Keratinocyte (primary cell): ENCODE measurements at regions not wholly inside any gene's neighbourhood (a gene's known extent, or its start where the extent isn't known, plus 50 kb on each side); places are given as distances from the start of the nearest gene placed in this dataset.

Experiments used
- DNase-seq: peaks from one replicate; pipeline ENCODE4 v3.0.0-alpha.2; 2011; ENCODE audit warnings: low read depth, missing footprints, low spot score
- FAIRE-seq: peaks from 2 replicates; lab custom pipeline; 2011; peaks lifted over from hg19 to GRCh38; lab: Jason Lieb, UNC
- H2AFZ ChIP-seq: 2 replicates; pipeline ENCODE4 v1.6.0; 2012; ENCODE audit warnings: low read length, control low read depth, inconsistent platforms; ENCODE audit not compliant: control insufficient read depth
- H3K27ac ChIP-seq: 2 replicates; pipeline ENCODE4 v1.5.1; 2011; ENCODE audit warnings: low read length; ENCODE audit not compliant: control insufficient read depth, insufficient read depth
- H3K27me3 ChIP-seq: 3 replicates; pipeline ENCODE4 v1.6.0; 2011; ENCODE audit warnings: low read length; ENCODE audit not compliant: control insufficient read depth, insufficient read depth; ENCODE audit errors: extremely low read depth
- H3K36me3 ChIP-seq, 2 experiments: 2 replicates in 1 of 2; 3 replicates in 1 of 2; pipeline ENCODE4 v1.5.1; 2011; ENCODE audit warnings: low read length in 2 of 2, mild to moderate bottlenecking in 1 of 2; ENCODE audit not compliant: control insufficient read depth in 2 of 2, insufficient read depth in 2 of 2; ENCODE audit errors: extremely low read depth in 1 of 2
- H3K4me1 ChIP-seq: 3 replicates; pipeline ENCODE4 v1.5.1; 2011; ENCODE audit warnings: low read length; ENCODE audit not compliant: control insufficient read depth, insufficient read depth; ENCODE audit errors: extremely low read depth
- H3K4me2 ChIP-seq: 3 replicates; pipeline ENCODE4 v1.6.0; 2011; ENCODE audit warnings: low read depth, low read length; ENCODE audit not compliant: control insufficient read depth, insufficient read depth; ENCODE audit errors: extremely low read depth
- H3K4me3 ChIP-seq, 3 experiments: fragments of 200-600 bp in 1 of 3; sonication (generic) in 1 of 3; 2 replicates in 2 of 3; 3 replicates in 1 of 3; pipeline ENCODE4 v1.5.1; 2011 to 2016; ENCODE audit warnings: low read length in 3 of 3, mild to moderate bottlenecking in 3 of 3, control low read depth in 2 of 3, inconsistent platforms in 1 of 3, low read depth in 1 of 3, mixed read lengths in 1 of 3, mixed run types in 1 of 3, moderate library complexity in 1 of 3; ENCODE audit not compliant: control insufficient read depth in 2 of 3, insufficient read depth in 2 of 3; ENCODE audit errors: extremely low read depth in 1 of 3
- H3K79me2 ChIP-seq: 2 replicates; pipeline ENCODE4 v1.6.0; 2012; ENCODE audit warnings: low read length; ENCODE audit not compliant: control insufficient read depth, insufficient read depth
- H3K9ac ChIP-seq: 3 replicates; pipeline ENCODE4 v1.6.0; 2011; ENCODE audit warnings: low read length; ENCODE audit not compliant: control insufficient read depth, insufficient read depth; ENCODE audit errors: extremely low read depth
- H3K9me1 ChIP-seq: 3 replicates; pipeline ENCODE4 v1.6.0; 2011; ENCODE audit warnings: low read length; ENCODE audit not compliant: control insufficient read depth, insufficient read depth; ENCODE audit errors: extremely low read depth
- H3K9me3 ChIP-seq: 2 replicates; pipeline ENCODE4 v1.5.1; 2012; ENCODE audit warnings: low read depth, low read length; ENCODE audit not compliant: control insufficient read depth
- H4K20me1 ChIP-seq: 3 replicates; pipeline ENCODE4 v1.6.0; 2011; ENCODE audit warnings: low read length; ENCODE audit not compliant: control insufficient read depth, insufficient read depth; ENCODE audit errors: extremely low read depth
- EZH2 ChIP-seq: IDR thresholded peaks from one replicate; pipeline ENCODE4 v1.6.1; 2012; ENCODE audit warnings: inconsistent platforms, mild to moderate bottlenecking, low read length, moderate library complexity
- dilution Hi-C: fragments of 300-500 bp; cut with MboI; formaldehyde crosslinking; loops from one replicate; pipeline ENCODE4 v1.7.0; 2020; ENCODE audit warnings: low sequenced_read_pairs; ENCODE audit not compliant: extremely low pct_ligation_motif_present
- TF ChIP-seq, protein P1 (sequence below), 3 experiments: IDR thresholded peaks in 1 of 3; conservative IDR thresholded peaks in 1 of 3; optimal IDR thresholded peaks in 1 of 3; 2 replicates in 2 of 3; 3 replicates in 1 of 3; pipeline versions ENCODE3 to v1.5.1; 2011; ENCODE audit warnings: low read length in 3 of 3, mild to moderate bottlenecking in 3 of 3, moderate library complexity in 2 of 3, control low read depth in 1 of 3, inconsistent platforms in 1 of 3; ENCODE audit not compliant: insufficient read depth in 2 of 3; ENCODE audit errors: extremely low read depth in 1 of 3

DNA sequence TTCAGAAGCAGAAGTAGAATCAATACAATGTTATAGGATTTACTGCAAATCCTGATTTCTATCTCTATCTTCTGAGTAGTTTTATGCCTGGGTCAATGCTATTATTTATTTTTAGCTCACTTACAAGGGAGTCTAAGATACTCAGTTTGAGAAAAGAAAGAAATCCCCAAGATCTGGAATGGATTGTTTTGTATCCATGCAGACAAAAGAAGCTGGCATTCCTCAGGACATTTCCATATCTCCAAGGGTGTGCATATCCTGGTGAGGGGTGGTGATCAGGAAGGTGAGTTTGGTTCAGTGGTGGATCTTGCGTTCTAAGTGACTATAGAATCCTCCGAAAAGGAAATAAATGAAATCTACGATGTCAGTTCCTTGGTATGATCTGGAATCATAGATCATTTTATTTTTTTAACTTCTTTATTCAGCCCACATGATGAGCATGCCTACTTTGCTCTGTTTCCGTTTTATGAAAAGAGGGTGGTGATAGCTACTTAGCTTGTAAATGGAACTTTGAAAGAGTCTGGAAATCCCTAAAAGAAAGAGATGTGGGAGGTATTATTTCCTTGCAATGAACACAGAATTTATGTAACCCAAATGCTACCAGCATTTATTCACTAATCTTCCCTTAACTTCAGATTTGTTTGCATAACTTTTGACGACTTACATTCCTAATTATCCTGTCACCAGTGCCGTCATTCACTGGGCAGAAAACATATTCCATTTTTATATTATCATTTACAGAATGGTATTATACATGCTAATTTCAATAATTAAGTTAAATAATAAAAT is 81.1 kb upstream of the RAPGEF2 start:
- Histone ChIP-seq H3K27ac (no peak overlapping the region), H3K9me1 (no peaks in the 10 kb centered on the region), H3K4me1 (no peaks in the 10 kb centered on the region), H3K9me3 (no peaks in the 10 kb centered on the region), H3K9ac (no peak overlapping the region), H3K36me3 (no peaks in the 10 kb centered on the region), H3K4me3 (no peak overlapping the region), H2AFZ (no peak overlapping the region), H3K79me2 (no peaks in the 10 kb centered on the region), H3K27me3 (no peaks in the 10 kb centered on the region), H3K4me2 (no peak overlapping the region), H4K20me1 (no peaks in the 10 kb centered on the region)
- DNase-seq, result no peak
- TF ChIP-seq, protein P1, sequence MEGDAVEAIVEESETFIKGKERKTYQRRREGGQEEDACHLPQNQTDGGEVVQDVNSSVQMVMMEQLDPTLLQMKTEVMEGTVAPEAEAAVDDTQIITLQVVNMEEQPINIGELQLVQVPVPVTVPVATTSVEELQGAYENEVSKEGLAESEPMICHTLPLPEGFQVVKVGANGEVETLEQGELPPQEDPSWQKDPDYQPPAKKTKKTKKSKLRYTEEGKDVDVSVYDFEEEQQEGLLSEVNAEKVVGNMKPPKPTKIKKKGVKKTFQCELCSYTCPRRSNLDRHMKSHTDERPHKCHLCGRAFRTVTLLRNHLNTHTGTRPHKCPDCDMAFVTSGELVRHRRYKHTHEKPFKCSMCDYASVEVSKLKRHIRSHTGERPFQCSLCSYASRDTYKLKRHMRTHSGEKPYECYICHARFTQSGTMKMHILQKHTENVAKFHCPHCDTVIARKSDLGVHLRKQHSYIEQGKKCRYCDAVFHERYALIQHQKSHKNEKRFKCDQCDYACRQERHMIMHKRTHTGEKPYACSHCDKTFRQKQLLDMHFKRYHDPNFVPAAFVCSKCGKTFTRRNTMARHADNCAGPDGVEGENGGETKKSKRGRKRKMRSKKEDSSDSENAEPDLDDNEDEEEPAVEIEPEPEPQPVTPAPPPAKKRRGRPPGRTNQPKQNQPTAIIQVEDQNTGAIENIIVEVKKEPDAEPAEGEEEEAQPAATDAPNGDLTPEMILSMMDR (optimal IDR thresholded peaks at IDR 0.05 in 1 of 3, IDR thresholded peaks at IDR 0.05 in 1 of 3, conservative IDR thresholded peaks at IDR 0.05 in 1 of 3; ENCODE audit: extremely low read depth in 1 of 3, insufficient read depth in 2 of 3, low read length in 3 of 3), result no peak
- TF ChIP-seq EZH2, result no peak
- FAIRE-seq, result no peak
- dilution Hi-C loops, result no loop called here

DNA sequence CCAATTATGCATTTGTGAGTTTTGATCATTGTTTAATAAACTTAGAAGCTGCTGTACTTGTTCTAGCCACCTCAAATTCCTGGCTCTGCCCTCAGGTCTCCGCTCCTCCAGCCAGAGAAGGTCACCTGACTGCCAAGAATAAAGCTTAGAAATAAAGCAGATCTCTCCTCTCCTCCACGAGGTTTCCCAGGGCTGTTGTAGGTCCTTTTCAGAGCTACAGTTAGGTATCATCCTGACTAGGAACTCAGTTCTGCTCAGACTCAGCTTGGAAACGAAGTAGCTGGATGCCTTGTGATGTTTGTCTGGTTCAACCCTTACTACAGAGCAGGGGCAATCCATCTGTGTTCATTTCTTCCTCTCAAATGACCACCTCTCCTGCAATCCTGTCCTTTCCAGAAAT is 79.1 kb upstream of the RAPGEF2 start:
- Histone ChIP-seq H3K36me3 (no peaks in the 10 kb centered on the region), H3K4me2 (no peak overlapping the region), H2AFZ (no peak overlapping the region), H4K20me1 (no peaks in the 10 kb centered on the region), H3K27me3 (no peaks in the 10 kb centered on the region), H3K4me3 (no peak overlapping the region), H3K9ac (no peak overlapping the region), H3K27ac (no peak overlapping the region), H3K79me2 (no peaks in the 10 kb centered on the region), H3K9me1 (no peaks in the 10 kb centered on the region), H3K9me3 (no peaks in the 10 kb centered on the region), H3K4me1 (no peaks in the 10 kb centered on the region)
- TF ChIP-seq EZH2, result no peak
- TF ChIP-seq, protein P1 (optimal IDR thresholded peaks at IDR 0.05 in 1 of 3, IDR thresholded peaks at IDR 0.05 in 1 of 3, conservative IDR thresholded peaks at IDR 0.05 in 1 of 3; ENCODE audit: extremely low read depth in 1 of 3, insufficient read depth in 2 of 3, low read length in 3 of 3), result no peak
- dilution Hi-C loops, result no loop called here
- DNase-seq (no peak), FAIRE-seq (no peak)
